Body of pancreas (tissue), 4 donors: ENCODE measurements at regions not wholly inside any gene's neighbourhood (a gene's known extent, or its start where the extent isn't known, plus 50 kb on each side); places are given as distances from the start of the nearest gene placed in this dataset.

Experiments
- CTCF ChIP-seq, 7 experiments: fragments of 450-650 bp in 4 of 7; fragments of 200-600 bp in 3 of 7; sonication (generic) in 3 of 7; IDR thresholded peaks; one replicate each; pipeline ENCODE4 v1.5.1; 2016 to 2019; ENCODE audit warnings: antibody characterized with exemption in 7 of 7
- POLR2A ChIP-seq, 3 donors: fragments of 450-650 bp; IDR thresholded peaks; one replicate each; pipeline ENCODE4 v1.6.1; 2016; ENCODE audit warnings: antibody characterized with exemption in 3 of 3, mild to moderate bottlenecking in 2 of 3

GRCh38 chr2:223404616-223405015, 197.5 kb downstream of the SCG2 start:
- TF ChIP-seq POLR2A (IDR thresholded peaks at IDR 0.05) (no peak), CTCF (IDR thresholded peaks at IDR 0.05) (no peak)
